IMR-90 (cell line): ENCODE measurements at regions not wholly inside any gene's neighbourhood (a gene's known extent, or its start where the extent isn't known, plus 50 kb on each side); places are given as distances from the start of the nearest gene placed in this dataset.

Experiments
- ATAC-seq: fragments of 200-7000 bp; cut with Tn5 transposase; 2 replicates; pipeline ENCODE4 v1.9.1; 2020; ENCODE audit warnings: low read depth, mild to moderate bottlenecking, moderate library complexity
- BruUV-seq: library from RNA; stranded (reverse); fragments of 400-500 nt; replicated peaks from 2 replicates; lab custom pipeline; 2021; lab: Mats Ljungman, UMichigan
- CTCF ChIA-PET: fragments of 300-600 bp; formaldehyde crosslinking; extraction: SDS; loops from one replicate; lab custom pipeline; 2021; ENCODE audit warnings: antibody characterized with exemption; lab: Yijun Ruan, JAX
- POLR2A ChIA-PET: fragments of 300-600 bp; sonication (Branson Sonifier 250); formaldehyde crosslinking; loops from one replicate; lab custom pipeline; 2022; ENCODE audit warnings: antibody characterized with exemption; ENCODE audit not compliant: unreplicated experiment; lab: Charles Lee
- DNase-seq: peaks from one replicate; pipeline ENCODE4 v3.0.0; 2013
- H2AFZ ChIP-seq: replicated peaks from 2 replicates; pipeline ENCODE3; 2013; ENCODE audit warnings: low read length, mild to moderate bottlenecking; ENCODE audit not compliant: poor library complexity
- H2AK5ac ChIP-seq: 2 replicates; pipeline ENCODE4 v1.6.1; 2013; ENCODE audit warnings: low read depth, low read length, inconsistent platforms
- H2AK9ac ChIP-seq: replicated peaks from 2 replicates; pipeline ENCODE3; 2013; ENCODE audit warnings: mild to moderate bottlenecking, low read depth, low read length, moderate library complexity; ENCODE audit not compliant: poor library complexity
- H2BK120ac ChIP-seq: 2 replicates; pipeline ENCODE4 v1.6.1; 2013; ENCODE audit warnings: low read depth, low read length, inconsistent platforms
- H2BK15ac ChIP-seq: 3 replicates; pipeline ENCODE4 v1.6.1; 2013; ENCODE audit warnings: low read depth, low read length, inconsistent platforms
- H2BK20ac ChIP-seq: 2 replicates; pipeline ENCODE4 v1.6.1; 2013; ENCODE audit warnings: low read depth, mild to moderate bottlenecking, inconsistent platforms, low read length, moderate library complexity
- H2BK5ac ChIP-seq: 2 replicates; pipeline ENCODE4 v1.6.1; 2013; ENCODE audit warnings: mild to moderate bottlenecking, low read depth, low read length, inconsistent platforms; ENCODE audit not compliant: poor library complexity, severe bottlenecking
- H3K14ac ChIP-seq: replicated peaks from 2 replicates; pipeline ENCODE4 v1.6.1; 2013; ENCODE audit warnings: low read depth, low read length, inconsistent platforms
- H3K18ac ChIP-seq: 2 replicates; pipeline ENCODE4 v1.6.1; 2013; ENCODE audit warnings: low read depth, low read length, control low read depth
- H3K23ac ChIP-seq: 2 replicates; pipeline ENCODE4 v1.6.1; 2013; ENCODE audit warnings: low read depth, low read length, inconsistent platforms
- H3K27ac ChIP-seq: 2 replicates; pipeline ENCODE4 v1.5.1; 2013; ENCODE audit warnings: mild to moderate bottlenecking, control low read depth, low read length; ENCODE audit not compliant: insufficient read depth
- H3K27me3 ChIP-seq: 2 replicates; pipeline ENCODE4 v1.6.1; 2013; ENCODE audit warnings: low read length; ENCODE audit not compliant: control insufficient read depth, insufficient read depth
- H3K36me3 ChIP-seq: 2 replicates; pipeline ENCODE4 v1.6.1; 2013; ENCODE audit warnings: low read length, mixed read lengths; ENCODE audit not compliant: control insufficient read depth, insufficient read depth
- H3K4ac ChIP-seq: 2 replicates; pipeline ENCODE4 v1.6.1; 2013; ENCODE audit warnings: low read depth, low read length, inconsistent platforms
- H3K4me1 ChIP-seq: 2 replicates; pipeline ENCODE4 v1.6.1; 2013; ENCODE audit warnings: low read length, mixed read lengths; ENCODE audit not compliant: control insufficient read depth, insufficient read depth
- H3K4me2 ChIP-seq: 2 replicates; pipeline ENCODE4 v1.6.1; 2013; ENCODE audit warnings: low read depth, mild to moderate bottlenecking, control low read depth, low read length, moderate library complexity
- H3K4me3 ChIP-seq: 2 replicates; pipeline ENCODE4 v1.5.1; 2013; ENCODE audit warnings: low read depth, mild to moderate bottlenecking, control low read depth, low read length, moderate library complexity; ENCODE audit not compliant: insufficient read depth
- H3K56ac ChIP-seq: 2 replicates; pipeline ENCODE4 v1.6.1; 2013; ENCODE audit warnings: low read length, inconsistent platforms; ENCODE audit not compliant: insufficient read depth; ENCODE audit errors: extremely low read depth
- H3K79me1 ChIP-seq, 2 experiments: 2 replicates each; pipeline ENCODE4 v1.6.1; 2013; ENCODE audit warnings: low read length in 2 of 2, inconsistent platforms in 1 of 2, low read depth in 1 of 2
- H3K9ac ChIP-seq: 2 replicates; pipeline ENCODE4 v1.6.1; 2013; ENCODE audit warnings: low read depth, low read length, control low read depth
- H3K9me1 ChIP-seq: 2 replicates; pipeline ENCODE4 v1.6.1; 2013; ENCODE audit warnings: low read length, inconsistent platforms; ENCODE audit not compliant: insufficient read depth
- H3K9me3 ChIP-seq: 2 replicates; pipeline ENCODE4 v1.6.1; 2013; ENCODE audit warnings: low read length; ENCODE audit not compliant: control insufficient read depth, insufficient read depth
- H4K20me1 ChIP-seq: 2 replicates; pipeline ENCODE4 v1.6.1; 2013; ENCODE audit warnings: low read length, inconsistent platforms; ENCODE audit not compliant: insufficient read depth
- H4K5ac ChIP-seq: 2 replicates; pipeline ENCODE4 v1.6.1; 2013; ENCODE audit warnings: mild to moderate bottlenecking, low read depth, low read length, control low read depth
- H4K8ac ChIP-seq, 2 experiments: 2 replicates each; pipeline ENCODE4 v1.6.1; 2013; ENCODE audit warnings: low read depth in 2 of 2, low read length in 2 of 2, control low read depth in 1 of 2, inconsistent platforms in 1 of 2
- H4K91ac ChIP-seq: 2 replicates; pipeline ENCODE4 v1.6.1; 2013; ENCODE audit warnings: low read depth, low read length, inconsistent platforms; ENCODE audit not compliant: insufficient read depth
- CEBPB ChIP-seq: IDR thresholded peaks from 2 replicates; pipeline ENCODE4 v1.6.1; 2012; ENCODE audit warnings: low read depth, low read length, improper control_type of control experiment
- MAFK ChIP-seq: IDR thresholded peaks from 2 replicates; pipeline ENCODE4 v1.6.1; 2012; ENCODE audit warnings: low read depth, low read length, improper control_type of control experiment
- MAZ ChIP-seq: IDR thresholded peaks from 2 replicates; pipeline ENCODE4 v1.6.1; 2012; ENCODE audit warnings: low read depth, mild to moderate bottlenecking, low read length, improper control_type of control experiment, moderate library complexity, borderline replicate concordance
- RAD21 ChIP-seq: IDR thresholded peaks from 2 replicates; pipeline ENCODE4 v1.6.1; 2012; ENCODE audit warnings: low read length, improper control_type of control experiment
- WGBS, 2 experiments: methylation state at CpG; one replicate each; pipeline versions ENCODE4 v1.1.5 to v1.1.7; 2013; ENCODE audit warnings: missing lambda C conversion rate in 2 of 2; ENCODE audit not compliant: insufficient read length in 1 of 2; ENCODE audit errors: extremely low coverage in 2 of 2; 5-methylcytosine and 5-hydroxymethylcytosine counted together
- dilution Hi-C: fragments of 300-500 bp; cut with HindIII; formaldehyde crosslinking; loops from one replicate; pipeline ENCODE4 v1.14.3; 2018; ENCODE audit warnings: low sequenced_read_pairs; ENCODE audit not compliant: unreplicated experiment
- in situ Hi-C: fragments of 300-500 bp; cut with MboI; formaldehyde crosslinking; loops from 3 replicates; pipeline ENCODE4 v1.14.3; 2019; ENCODE audit warnings: low sequenced_read_pairs, inconsistent platforms, mixed read lengths
- intact Hi-C: fragments of 100-400 bp; cut with micrococcal nuclease; formaldehyde crosslinking; loops from 2 replicates; pipeline ENCODE4 v1.10.0; 2022

DNA sequence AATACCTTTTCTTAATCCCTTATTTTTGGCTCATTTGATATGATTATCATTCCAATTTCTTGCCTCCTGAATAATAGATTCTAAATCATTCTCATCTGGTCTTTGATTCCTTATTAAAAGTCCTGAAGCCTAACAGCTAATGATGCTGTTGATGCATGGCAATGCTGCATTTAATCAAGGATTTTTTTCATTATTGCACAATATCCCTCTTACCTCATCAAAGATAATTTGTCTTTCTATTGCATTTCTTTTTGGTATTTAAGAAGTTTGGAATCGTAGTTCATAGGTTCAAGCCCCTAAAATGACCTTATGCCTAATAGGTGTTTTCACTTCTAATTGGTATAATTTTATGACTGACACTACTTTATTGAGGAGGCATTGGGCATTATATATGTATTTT is 648.2 kb upstream of the STXBP6 start:
- Histone ChIP-seq H3K27ac (no peak overlapping the region), H3K27me3 (no peaks in the 10 kb centered on the region), H3K23ac (no peak overlapping the region), H3K4me2 (no peak overlapping the region), H2BK20ac (no peak overlapping the region), H3K14ac (no peak overlapping the region), H3K18ac (no peak overlapping the region), H4K8ac (no peak overlapping the region), H3K9me1 (no peaks in the 10 kb centered on the region), H2AK9ac (no peak overlapping the region), H3K56ac (no peak overlapping the region), H2BK120ac (no peak overlapping the region), H3K4ac (no peak overlapping the region), H3K9me3 (peaks cover 7% of the 10 kb centered on the region; the same call in 1 of the 2 replicates), H2AK5ac (no peak overlapping the region), H3K36me3 (no peaks in the 10 kb centered on the region), H4K20me1 (no peaks in the 10 kb centered on the region), H2BK15ac (no peak overlapping the region), H3K4me3 (no peak overlapping the region), H3K79me1 (no peaks in the 10 kb centered on the region), H4K5ac (no peak overlapping the region), H2BK5ac (no peak overlapping the region), H2AFZ (no peak overlapping the region), H3K9ac (no peak overlapping the region), H3K4me1 (no peaks in the 10 kb centered on the region), H4K91ac (no peak overlapping the region)
- intact Hi-C loops = no loop called here
- dilution Hi-C loops = no loop called here
- WGBS, 2 experiments = no CpG with 5 or more reads among the region's 1 CpG
- CTCF ChIA-PET = no interaction called here
- BruUV-seq = no TSS peak
- POLR2A ChIA-PET = no interaction called here
- TF ChIP-seq RAD21 (no peak), CEBPB (peak; percentile 81), MAFK (no peak), MAZ (no peak)
- ATAC-seq (no peak), DNase-seq (no peak)
- in situ Hi-C loops = no loop called here
